Activated CD4-positive, alpha-beta T cell treated with anti-CD3 and anti-CD28 coated beads, Interleukin-2, Interleukin-6, amounts not matched to agents 100 ng/mL and 50 ng/mL, durations not matched to agents 16 hours and 8 hours (primary cell): ENCODE measurements at regions not wholly inside any gene's neighbourhood (a gene's known extent, or its start where the extent isn't known, plus 50 kb on each side); places are given as distances from the start of the nearest gene placed in this dataset.
A peak's percentile ranks its signal among the peaks of the same experiment; 100 is the strongest.

Experiments
- DNase-seq: peaks from one replicate; pipeline ENCODE4 v3.0.0-alpha.2; 2020

DNA sequence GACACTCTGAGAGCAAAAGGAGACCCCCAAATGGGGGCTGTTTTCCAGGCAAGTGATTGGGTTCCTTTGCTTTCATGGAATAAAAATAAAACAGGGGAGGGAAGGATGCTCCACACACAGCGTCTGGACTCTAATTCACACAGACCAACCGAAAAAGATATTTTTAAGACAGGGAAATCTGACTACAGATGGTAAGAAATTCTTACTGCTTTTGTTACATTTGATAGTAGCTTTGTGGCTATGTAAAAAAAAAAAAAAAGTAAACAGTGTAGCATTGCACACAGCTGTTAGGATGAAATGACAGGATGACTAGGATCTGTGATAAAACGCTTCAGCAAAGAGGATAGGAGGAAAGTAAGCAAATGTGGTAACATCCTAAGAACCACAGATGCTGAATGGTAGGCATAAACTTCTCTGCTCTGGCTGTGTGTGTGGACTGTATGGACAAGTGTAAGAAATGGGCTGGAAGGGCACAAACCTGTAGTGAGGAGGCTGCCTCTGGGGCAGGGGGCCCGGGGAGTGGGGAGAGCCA lies 207.6 kb downstream of the ANAPC1 start:
- DNase-seq, result no peak

DNA sequence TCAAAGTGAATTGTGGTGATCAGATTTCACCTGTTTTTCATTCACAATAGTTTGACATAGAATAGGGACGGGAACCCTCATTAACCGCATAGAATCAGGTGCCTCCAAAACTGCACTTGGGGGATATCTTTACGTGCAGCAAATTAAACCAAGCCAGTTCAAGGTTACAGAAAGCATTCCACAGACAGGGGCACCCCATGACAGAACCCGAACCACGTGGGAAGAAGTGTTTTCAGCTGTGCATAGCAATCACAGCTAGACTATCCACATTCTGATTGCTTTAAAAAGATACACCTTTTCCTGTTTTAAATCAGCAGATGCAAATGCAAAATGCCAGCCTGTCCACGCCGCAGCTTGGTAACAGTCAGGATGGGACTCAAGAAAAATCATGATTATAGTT lies 205.8 kb downstream of the ANAPC1 start:
- no peak for DNase-seq

DNA sequence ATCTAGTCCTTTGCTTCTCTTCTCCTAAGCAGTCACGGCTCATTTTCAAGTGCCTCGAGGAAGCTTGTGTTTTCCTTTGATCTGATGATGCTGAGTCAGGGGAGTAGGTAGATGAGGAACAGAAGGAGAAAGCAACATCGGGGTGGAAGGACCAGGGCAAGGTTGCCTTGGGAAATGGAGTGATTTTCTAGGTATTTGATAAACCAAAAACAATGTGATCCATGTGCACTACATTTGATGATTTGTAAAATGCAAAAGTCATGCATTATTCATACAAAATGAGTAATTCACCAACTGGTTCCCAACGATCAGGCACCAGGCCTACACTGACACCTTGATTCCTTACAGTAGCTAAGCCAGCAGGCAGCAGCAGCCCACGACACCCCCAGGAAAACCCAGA lies 205.3 kb downstream of the ANAPC1 start:
- no peak for DNase-seq

DNA sequence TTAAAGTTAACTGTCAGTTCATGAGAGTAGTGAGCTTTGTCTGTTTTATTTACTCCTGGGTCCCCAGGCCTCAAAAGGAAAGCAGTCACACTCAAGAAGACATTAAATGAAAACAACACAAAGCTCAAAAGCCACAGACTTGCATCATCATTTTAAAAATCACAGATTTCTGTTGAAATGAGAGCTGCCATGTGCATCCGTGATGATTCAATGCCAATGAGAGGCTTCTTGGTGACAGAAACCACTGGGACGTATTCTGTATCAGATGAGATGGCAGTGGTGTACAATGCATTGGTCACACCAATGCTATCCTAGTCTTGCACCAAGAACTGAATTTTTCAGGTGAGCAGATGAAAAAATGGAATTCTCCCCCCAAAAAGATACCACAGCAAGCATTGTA lies 204.8 kb downstream of the ANAPC1 start:
- DNase-seq, result peak; percentile 69

DNA sequence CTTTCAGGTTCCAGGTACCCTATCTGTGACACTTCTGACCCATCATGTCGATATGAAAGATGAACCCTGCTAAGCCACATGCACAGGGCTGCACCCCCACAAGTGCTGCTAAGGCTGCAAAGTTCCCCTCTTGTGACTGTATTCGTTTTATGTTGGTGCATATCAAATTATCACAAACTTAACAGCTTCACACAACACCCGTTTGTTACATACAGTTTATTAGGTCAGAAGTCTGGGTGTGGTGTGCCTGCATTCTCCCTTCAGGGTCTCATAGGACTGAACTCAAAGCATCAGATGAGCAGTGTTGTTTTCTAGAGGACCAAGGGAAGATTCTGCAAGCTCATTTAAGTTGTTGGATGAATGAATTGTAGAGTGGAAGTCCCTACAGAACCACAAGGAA lies 199.4 kb downstream of the ANAPC1 start:
- DNase-seq, result no peak

DNA sequence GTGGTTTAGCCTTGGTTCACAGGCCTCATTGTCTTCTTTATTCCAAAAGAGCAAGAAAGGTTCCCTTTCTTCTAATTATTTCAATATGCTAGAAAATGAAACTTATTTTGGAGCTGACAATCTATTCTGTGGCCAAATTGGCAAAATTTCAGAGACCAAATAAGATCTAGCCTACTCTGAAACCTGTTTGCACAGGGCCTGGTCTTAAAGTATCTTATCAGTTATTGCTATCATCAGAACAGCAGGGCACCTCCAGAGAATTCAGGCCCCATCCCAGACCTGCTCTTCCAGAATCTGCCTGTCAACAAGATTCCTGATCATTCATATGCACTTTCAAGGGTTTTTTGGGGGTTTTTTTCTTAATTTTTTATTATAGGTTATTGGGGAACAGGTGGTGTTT lies 198.7 kb downstream of the ANAPC1 start:
- no peak for DNase-seq

DNA sequence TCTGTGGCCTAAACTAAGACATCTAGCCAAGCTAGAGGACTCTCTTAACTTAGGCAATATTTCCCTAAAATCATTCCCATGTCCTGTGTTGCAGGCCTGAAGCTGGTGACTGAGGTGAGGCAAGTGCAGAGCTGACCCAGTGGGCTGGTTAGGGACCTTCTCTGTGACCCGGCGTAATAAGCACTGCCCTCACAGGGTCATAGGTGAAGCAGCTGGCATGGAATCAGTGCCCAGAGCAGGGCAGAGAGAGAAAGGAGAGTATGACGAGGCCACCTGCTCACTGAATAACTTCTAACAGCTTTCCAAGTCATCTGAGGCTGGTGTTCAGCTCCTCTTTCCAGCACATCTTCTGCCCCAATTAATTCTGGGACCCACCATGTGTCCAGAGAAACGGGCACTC lies 197.0 kb downstream of the ANAPC1 start:
- no peak for DNase-seq

DNA sequence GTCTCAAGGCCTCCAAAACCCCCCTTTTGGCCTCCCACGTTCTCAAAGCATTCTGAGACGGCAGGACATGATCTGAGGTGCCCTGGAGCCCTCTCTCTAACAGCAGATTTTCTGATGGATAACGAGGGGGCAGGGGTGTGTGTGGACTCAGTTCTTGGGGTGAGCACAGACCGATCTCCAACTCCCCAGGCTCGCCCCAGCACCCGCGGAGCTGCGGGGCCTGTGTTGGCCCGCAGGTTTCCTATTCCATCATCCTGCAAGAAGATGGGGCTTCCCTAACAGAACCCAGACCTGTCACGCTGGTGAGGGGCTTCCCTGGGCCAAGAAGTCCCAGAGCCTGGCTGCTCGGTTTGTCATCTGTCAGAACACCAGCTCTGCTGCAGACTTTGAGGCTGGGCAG lies 196.1 kb downstream of the ANAPC1 start:
- no peak for DNase-seq

DNA sequence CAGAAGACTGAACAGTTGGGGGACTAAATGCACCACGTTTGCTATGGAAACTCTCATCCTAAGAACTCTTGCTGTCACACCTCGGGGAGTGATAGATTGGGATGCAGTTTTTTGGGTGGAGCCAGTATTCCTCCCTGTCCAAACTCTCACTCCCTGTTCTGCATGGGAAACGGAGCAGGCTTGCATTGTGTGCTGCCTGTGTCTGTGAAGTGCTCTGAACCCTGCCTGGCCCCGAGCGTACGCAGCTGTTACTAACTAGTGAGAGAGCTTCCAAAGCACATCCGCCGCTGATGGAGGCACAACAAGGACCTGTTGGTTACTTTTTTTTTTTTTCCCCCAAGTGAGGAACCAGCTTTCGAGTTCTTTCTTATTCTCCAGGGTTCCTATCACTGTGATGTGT lies 195.5 kb downstream of the ANAPC1 start:
- no peak for DNase-seq

DNA sequence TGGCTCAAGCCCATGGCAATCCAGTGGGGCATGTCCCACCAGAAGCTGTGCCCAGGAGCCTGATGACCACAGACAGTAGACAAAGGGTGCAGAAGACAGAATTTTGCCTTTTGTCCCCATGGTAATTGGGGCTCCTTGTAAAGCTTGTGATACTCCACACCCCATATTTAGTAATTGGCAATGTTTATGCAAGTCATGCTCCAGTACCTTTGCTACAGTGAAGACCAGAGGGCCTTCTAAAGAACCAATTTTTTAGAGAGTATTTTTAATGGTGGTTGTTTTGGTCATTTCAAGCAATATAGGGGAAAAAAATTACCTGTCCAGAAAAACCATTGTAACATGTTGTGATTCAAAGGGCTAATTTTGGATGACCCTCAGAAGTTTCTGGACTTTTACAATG lies 194.8 kb downstream of the ANAPC1 start:
- DNase-seq, result no peak

DNA sequence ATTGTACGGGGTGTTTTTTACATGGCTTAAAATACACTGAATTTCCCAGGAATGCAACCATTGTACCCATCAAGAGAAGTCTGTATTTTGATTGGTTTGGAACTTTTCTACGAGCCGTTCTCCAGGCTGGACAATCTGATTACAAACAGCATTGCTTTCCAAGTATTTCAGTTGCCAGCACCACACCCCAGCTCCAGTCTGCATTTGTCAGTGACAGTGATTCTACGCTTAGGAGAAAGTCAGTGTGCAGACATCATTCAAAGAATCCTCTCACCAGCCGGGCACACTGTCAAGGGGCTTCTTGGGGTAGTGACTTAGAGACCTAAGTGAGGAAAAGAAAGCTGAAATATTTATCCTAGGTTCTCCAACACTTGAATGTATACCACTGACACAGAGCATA lies 194.1 kb downstream of the ANAPC1 start:
- DNase-seq, result no peak

DNA sequence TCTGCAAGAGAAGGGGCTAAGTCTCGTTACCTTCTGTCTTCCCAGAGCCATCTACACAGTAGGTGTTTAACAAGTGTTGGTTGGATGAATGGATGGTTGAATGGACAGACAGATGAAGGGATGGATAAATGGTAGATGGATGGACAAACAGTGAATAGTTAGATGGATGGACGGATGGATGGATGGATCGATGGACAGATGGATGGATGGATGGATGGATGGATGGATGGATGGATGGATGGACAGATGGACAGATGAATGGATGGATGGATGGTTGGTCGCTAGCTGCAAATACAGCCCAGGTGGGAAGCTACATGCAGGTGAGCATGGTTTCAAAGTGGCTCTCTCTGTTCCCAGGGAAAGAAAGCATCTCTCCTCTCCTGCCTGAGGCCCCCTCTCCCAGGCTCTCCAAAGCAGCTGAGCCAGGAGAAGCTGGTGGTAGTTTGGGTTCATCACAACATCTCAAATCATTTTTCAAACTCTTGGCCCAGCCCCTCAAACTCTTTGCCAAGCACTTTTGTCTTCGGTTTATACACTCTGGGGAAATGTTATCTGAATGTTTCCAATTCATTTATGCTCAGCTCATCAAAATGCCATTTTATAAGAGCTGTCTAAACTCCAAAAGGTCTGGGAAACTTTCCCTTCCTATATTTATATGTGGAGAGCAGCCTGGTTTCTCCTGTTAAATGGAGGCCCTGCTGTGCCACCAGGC lies 192.7 kb downstream of the ANAPC1 start:
- no peak for DNase-seq

DNA sequence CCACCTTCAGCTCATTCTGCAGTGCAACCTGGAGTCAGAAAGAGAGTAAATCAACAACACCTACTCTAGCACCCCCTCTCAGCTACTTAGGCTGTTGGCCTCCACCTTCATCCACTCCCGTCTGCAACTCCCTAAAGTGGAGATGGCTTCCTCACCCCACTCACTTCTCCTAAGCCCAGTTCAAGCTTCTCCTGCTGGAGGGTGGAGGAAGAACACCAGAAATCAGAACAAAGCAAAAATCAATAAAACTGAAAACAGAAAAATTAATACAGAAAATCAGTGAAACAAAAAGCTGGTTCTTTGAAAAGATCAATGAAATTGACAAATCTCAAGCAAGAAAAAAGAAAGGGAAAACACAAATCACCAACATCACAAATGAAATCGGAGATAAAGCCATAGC lies 191.7 kb downstream of the ANAPC1 start:
- no peak for DNase-seq

DNA sequence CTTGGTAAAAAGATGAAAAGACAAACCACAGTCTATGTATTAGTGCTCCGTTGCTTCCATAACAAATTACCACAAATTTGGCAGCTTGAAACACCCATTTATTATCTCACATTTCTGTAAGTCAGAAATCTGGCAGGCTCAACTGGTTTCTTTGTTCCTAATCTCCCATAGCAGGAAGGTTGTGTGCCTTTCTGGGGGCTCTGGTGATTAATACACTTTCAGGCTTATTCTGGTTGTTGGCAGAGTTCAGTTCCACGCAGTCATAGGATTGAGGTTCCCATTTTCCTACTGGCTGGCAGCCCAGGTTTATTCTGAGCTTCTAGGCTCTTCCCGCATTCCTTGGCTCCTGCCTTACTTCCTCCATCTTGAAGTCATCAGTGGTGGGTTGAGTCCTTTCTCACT lies 189.3 kb downstream of the ANAPC1 start:
- DNase-seq, result no peak

DNA sequence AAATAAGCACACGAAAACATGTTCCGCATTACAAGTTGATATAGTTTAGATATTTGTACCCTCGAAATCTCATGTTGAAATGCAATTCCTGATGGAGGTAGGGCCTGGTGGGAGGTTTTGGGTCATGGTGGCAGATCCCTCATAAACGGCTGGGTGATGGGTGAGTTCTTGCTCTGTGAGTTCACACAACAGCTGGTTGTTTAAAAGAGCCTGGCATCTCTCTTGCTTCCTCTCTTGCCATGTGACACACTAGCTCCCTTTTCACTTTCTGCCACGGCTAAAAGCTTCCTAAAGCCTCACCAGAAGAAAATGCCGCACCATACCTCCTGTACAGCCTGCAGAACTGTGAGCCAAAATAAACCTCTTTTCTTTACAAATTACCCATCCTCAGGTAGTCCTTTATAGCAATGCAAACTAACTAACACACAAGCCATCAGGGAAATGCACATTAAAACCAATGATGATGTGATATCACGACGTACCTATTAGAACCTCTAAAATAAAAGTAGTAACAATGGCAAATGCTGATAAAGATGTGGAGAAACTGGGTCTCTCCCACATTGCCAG lies 188.5 kb downstream of the ANAPC1 start:
- DNase-seq, result no peak

DNA sequence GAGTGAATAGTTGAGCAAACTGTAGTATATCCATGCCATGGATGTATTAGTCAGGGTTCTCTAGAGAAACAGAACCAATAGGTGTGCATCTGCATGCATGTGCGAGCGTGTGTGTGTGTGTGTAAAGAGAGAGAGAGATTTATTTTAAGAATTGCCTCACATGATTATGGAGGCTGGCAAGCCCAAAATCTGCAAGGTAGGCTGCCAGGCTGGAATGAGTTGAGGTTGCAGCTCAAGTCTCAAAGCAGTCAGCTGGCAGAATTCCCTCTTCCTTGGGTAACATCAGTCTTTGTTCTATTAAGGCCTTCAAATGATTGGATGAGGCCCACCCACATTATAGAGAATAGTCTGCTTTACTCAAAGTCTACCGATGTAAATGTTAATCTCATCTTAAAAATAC lies 187.8 kb downstream of the ANAPC1 start:
- DNase-seq, result no peak

DNA sequence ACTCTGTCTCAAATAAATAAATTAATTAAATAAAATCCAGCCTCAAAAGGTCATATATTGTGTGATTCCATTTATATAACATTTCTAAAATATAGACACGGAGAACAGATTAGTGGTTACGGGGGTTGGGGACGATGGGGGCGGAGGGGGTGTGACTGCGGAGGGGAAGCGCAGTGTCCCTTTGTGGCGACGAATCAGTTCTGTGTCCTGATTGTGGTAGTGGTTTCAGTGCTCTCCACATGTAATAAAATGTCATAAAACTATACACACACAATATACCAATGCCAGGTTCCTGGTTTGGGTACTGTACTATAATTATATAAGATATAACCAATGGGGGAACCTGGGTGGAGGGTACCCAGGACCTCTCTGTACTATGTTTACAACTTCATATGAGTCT lies 186.4 kb downstream of the ANAPC1 start:
- no peak for DNase-seq

DNA sequence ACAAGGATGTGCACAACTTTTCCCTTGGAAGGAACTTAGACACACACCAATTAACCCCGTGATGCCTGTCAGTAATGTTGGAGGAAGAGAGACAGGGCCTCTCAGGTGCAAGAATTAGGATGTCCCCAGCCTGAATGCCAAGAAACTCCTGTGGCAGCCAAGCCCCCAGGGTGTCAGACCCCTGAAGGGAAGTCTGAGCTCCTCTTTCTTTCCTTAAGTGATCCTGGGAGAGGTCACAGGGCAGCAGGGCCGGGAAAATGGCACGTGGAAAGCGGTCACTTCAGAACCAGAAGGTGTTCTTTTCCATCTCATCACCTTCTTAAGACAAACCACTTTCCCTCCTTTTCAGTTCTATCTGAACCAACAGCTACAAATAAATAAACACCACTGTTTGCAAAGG lies 185.9 kb downstream of the ANAPC1 start:
- DNase-seq, result no peak

DNA sequence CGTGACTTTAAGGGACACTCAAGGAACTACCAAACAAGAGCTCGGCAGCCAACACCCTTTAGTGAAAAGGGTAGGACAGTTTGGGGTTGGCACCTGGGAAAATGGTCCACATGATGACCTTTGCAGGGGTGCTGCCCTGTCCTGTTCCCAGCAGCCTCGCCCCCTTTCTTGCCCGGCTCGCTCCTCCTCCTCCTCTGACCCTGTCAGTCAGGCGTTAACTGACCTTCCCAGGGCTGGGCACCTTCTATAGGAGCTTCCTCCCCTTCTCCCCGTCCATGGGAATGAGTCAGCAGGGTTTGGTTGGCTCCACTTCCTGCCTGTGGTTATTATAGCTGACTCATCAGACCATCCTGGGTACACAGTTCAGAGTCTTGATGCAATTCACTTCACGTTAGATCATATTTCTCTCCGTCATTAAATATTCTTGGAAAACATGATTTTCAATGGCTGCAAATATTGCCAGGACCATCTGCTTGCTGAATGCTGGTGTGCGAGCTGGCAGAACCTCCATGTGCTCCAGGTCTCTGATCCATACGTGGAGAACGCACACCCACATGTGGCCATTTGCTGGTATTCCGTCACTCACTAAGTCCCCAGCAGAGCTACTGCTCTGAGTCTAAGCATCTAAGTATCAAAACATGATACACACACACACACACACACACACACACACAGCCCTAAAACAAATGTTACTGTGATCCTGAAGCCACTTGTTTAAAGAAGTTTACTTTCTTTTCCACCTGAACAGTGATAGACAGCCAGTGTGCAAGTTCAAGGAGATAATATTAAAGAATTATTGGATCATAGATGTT lies 185.0 kb downstream of the ANAPC1 start:
- DNase-seq, result peak; percentile 91

DNA sequence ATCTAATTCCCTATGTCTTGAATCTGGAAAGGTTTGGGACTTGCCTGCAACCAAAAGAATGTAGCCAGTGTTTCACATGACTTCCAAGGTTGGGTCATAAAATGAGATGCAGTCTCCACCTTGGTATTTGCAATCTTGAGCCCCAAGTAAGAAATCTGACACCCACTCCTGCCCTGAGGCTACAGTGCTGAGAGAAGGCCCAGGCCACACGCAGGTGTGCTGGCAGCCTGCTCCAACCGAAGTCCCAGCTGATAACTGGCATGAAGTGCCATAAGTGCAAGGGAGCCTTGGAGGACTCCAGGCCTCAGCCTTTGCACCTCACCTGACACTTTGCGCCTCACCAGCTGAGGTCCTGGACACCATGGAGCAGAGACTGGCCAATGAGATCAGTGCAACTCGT lies 182.7 kb downstream of the ANAPC1 start:
- DNase-seq, result no peak

DNA sequence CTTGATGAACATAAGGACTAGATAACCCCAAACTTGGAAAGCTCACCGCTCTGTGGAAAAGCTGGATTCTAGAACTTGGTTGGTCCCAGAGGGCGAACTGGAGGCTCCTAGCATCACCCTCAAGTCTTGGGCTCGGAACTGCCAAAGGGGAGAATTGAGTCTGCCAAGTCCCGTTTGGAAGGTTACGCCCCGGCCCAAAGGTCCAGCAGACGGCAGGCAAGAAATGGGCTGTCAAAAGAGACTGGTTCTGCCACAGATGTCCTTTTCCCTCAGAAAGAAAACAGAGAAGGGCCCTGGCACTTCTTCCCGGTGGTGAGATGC lies 182.2 kb downstream of the ANAPC1 start:
- DNase-seq, result no peak

DNA sequence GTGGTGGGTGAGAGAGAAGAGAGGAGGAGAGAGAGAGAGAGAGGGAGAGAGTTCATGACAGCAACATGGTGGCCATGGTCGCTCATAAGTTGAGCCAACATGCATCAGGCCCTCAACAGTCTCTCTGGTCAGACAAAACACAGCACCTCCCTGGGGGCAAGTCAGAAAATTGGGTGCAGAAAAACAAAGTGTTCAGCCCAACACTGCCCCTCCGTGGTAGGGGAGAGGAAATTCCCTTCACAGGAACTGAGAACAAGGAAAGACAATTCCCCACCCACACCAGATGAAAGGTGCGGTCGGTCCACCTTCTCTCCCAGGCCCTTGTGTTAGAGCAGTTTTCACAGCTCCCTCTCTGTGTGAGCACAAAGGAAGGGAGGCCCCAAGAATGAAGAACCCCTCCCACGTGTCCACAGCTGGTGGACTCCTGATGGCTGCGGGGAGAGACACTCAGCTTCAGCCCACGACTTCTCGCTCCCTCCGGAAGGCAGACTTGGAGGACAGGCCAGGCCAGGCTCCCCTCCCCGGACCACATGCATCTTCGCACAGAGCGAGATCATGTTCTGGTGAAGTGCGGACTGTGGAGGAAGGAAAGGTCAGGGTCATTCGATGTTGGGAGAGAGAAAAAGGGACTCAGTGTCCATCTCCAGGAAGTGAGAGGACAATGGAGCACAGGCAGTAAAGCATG lies 181.7 kb downstream of the ANAPC1 start:
- DNase-seq, result peak; percentile 81

DNA sequence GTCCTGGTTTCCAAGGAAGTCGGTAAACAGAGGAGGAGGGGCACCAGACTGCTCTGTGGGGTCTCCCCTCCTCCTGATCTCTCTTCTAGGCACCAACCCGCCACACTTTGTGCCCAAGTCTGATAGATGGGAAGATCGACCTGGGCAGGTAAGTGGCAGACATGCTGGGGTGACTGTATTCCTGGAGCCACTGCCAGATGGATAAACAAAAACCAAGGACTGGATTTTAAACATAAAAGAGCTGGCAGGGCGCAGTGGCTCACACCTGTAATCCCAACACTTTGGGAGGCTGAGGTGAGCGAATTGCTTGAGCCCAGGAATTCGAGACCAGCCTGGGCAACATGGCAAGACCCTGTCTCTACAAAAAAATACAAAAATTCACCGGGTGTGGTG lies 181.2 kb downstream of the ANAPC1 start:
- no peak for DNase-seq

DNA sequence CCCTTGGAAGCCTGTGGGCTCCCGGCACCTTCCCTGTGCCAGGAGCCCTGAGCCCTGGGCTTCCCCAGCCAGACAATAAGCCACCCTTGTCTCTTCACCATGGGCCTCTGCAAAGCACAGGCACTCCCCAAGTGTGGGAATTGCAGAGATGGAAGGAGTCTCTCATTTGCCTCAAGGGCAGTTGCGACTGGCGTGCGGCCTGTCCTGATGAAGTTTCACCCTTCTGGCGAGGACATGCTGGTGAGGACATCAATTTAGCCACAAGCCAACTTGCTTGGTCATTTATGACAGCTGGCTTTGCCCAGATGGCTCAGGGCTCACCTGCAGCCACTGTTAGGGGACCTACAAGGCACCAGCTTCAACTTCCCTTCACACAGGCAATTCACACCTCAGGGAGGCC lies 180.2 kb downstream of the ANAPC1 start:
- no peak for DNase-seq
